K562 (cell line): ENCODE measurements at regions not wholly inside any gene's neighbourhood (a gene's known extent, or its start where the extent isn't known, plus 50 kb on each side); places are given as distances from the start of the nearest gene placed in this dataset.

Experiments
- ADNP ChIP-seq: fragments of 200-800 bp; sonication (Bioruptor generic); IDR thresholded peaks from 2 replicates; pipeline ENCODE4 v1.6.1; 2016; ENCODE audit warnings: missing genetic modification characterization, missing compliant biosample characterization
- CBX1 ChIP-seq: sonication (generic); IDR thresholded peaks from 2 replicates; pipeline ENCODE4 v1.6.1; 2016; ENCODE audit warnings: antibody characterized with exemption, low read depth, mild to moderate bottlenecking
- CREB3 ChIP-seq: fragments of 450-650 bp; conservative IDR thresholded peaks from 2 replicates; pipeline ENCODE4 v1.6.1; 2016; ENCODE audit warnings: missing genetic modification characterization, low read depth, mild to moderate bottlenecking, missing compliant biosample characterization, moderate library complexity
- DIDO1 ChIP-seq: fragments of 450-650 bp; IDR thresholded peaks from 2 replicates; pipeline ENCODE4 v1.6.1; 2016; ENCODE audit warnings: low read depth, missing biosample characterization, missing genetic modification characterization
- FOXJ3 ChIP-seq: sonication (generic); formaldehyde crosslinking; IDR thresholded peaks from 2 replicates; pipeline ENCODE4 v1.4.0; 2020; ENCODE audit warnings: mild to moderate bottlenecking, missing genetic modification reagents
- GABPB2 ChIP-seq: fragments of 250-450 bp; sonication (Bioruptor Pico); conservative IDR thresholded peaks from 2 replicates; pipeline ENCODE4 v1.5.1; 2021; ENCODE audit warnings: mild to moderate bottlenecking
- GMEB1 ChIP-seq: fragments of 250-450 bp; sonication (Bioruptor Pico); IDR thresholded peaks from 2 replicates; pipeline ENCODE4 v1.4.0; 2020; ENCODE audit warnings: mild to moderate bottlenecking
- GTF2B ChIP-seq: IDR thresholded peaks from 2 replicates; pipeline ENCODE4 v1.6.1; 2011; ENCODE audit not compliant: insufficient read length; ENCODE audit errors: extremely low read depth
- HNRNPK ChIP-seq: fragments of 200-400 bp; formaldehyde crosslinking; IDR thresholded peaks from one replicate; pipeline ENCODE4 v1.6.1; 2018; ENCODE audit warnings: mild to moderate bottlenecking, low read depth, low read length; ENCODE audit not compliant: poor library complexity, severe bottlenecking
- SLC30A9 ChIP-seq: fragments of 250-450 bp; sonication (Bioruptor Pico); IDR thresholded peaks from 2 replicates; pipeline ENCODE4 v1.8.0; 2022; ENCODE audit warnings: mild to moderate bottlenecking, moderate library complexity
- TAF9B ChIP-seq: fragments of 450-650 bp; IDR thresholded peaks from 2 replicates; pipeline ENCODE4 v1.6.1; 2018; ENCODE audit warnings: mild to moderate bottlenecking; ENCODE audit not compliant: partially characterized antibody
- TEAD1 ChIP-seq, 2 experiments: fragments of 450-650 bp in 1 of 2; sonication (generic) in 1 of 2; formaldehyde crosslinking; IDR thresholded peaks; 2 replicates each; pipeline versions ENCODE4 v1.4.0 to v1.8.0; 2020 to 2022; ENCODE audit warnings: mild to moderate bottlenecking in 2 of 2, missing genetic modification reagents in 1 of 2
- ZBTB2 ChIP-seq: fragments of 450-650 bp; IDR thresholded peaks from 2 replicates; pipeline ENCODE4 v1.6.1; 2016; ENCODE audit warnings: antibody characterized with exemption
- ZNF589 ChIP-seq: fragments of 200-800 bp; sonication (Bioruptor generic); IDR thresholded peaks from 2 replicates; pipeline ENCODE4 v1.6.1; 2016; ENCODE audit warnings: low read depth, missing genetic modification characterization, missing compliant biosample characterization
- TF ChIP-seq, protein P1 (sequence below): IDR thresholded peaks from 3 replicates; pipeline ENCODE4 v1.6.1; 2011; ENCODE audit warnings: borderline replicate concordance, mild to moderate bottlenecking, moderate library complexity; ENCODE audit not compliant: insufficient read length; ENCODE audit errors: extremely low read depth
- TF ChIP-seq, protein P2 (sequence below): IDR thresholded peaks from 2 replicates; pipeline ENCODE4 v1.6.1; 2016; ENCODE audit warnings: missing genetic modification characterization, missing compliant biosample characterization

DNA sequence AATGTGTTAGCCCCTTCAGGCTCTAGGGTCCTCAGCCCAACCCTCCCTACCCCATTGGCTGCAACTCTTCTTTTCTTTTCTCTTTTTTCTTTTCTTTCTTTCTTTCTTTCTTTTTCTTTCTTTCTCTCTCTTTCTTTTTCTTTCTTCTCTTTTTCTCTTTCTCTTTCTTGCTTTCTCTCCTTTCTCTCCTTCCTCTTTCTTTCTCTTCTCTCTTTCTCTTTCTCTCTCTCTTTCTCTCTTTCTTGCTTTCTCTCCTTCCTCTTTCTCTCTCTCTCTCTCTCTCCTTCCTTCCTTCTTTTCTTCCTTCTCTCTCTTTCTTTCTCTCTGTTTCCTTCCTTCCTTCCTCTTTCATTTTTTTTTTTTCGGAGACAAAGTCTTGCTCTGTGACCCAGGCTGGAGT lies 458.9 kb downstream of the TYW1 start (continued):
- TF ChIP-seq TAF9B (no peak), GABPB2 (CRISPR knock-in tag) (no peak), GTF2B (no peak), CREB3 (tag) (no peak), TEAD1 (CRISPR knock-in tag; IDR thresholded peaks at IDR 0.05) (no peak), HNRNPK (no peak), SLC30A9 (CRISPR knock-in tag) (no peak), FOXJ3 (no peak), ZNF589 (CRISPR knock-in tag) (no peak), ZBTB2 (no peak), DIDO1 (tag) (no peak), GMEB1 (CRISPR knock-in tag) (no peak), ADNP (tag) (no peak), CBX1 (no peak)
- TF ChIP-seq, protein P1, sequence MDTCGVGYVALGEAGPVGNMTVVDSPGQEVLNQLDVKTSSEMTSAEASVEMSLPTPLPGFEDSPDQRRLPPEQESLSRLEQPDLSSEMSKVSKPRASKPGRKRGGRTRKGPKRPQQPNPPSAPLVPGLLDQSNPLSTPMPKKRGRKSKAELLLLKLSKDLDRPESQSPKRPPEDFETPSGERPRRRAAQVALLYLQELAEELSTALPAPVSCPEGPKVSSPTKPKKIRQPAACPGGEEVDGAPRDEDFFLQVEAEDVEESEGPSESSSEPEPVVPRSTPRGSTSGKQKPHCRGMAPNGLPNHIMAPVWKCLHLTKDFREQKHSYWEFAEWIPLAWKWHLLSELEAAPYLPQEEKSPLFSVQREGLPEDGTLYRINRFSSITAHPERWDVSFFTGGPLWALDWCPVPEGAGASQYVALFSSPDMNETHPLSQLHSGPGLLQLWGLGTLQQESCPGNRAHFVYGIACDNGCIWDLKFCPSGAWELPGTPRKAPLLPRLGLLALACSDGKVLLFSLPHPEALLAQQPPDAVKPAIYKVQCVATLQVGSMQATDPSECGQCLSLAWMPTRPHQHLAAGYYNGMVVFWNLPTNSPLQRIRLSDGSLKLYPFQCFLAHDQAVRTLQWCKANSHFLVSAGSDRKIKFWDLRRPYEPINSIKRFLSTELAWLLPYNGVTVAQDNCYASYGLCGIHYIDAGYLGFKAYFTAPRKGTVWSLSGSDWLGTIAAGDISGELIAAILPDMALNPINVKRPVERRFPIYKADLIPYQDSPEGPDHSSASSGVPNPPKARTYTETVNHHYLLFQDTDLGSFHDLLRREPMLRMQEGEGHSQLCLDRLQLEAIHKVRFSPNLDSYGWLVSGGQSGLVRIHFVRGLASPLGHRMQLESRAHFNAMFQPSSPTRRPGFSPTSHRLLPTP, result no peak
- TF ChIP-seq, protein P2, sequence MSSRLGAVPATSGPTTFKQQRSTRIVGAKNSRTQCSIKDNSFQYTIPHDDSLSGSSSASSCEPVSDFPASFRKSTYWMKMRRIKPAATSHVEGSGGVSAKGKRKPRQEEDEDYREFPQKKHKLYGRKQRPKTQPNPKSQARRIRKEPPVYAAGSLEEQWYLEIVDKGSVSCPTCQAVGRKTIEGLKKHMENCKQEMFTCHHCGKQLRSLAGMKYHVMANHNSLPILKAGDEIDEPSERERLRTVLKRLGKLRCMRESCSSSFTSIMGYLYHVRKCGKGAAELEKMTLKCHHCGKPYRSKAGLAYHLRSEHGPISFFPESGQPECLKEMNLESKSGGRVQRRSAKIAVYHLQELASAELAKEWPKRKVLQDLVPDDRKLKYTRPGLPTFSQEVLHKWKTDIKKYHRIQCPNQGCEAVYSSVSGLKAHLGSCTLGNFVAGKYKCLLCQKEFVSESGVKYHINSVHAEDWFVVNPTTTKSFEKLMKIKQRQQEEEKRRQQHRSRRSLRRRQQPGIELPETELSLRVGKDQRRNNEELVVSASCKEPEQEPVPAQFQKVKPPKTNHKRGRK (tag), result peak; percentile 98
